Activated naive CD8-positive, alpha-beta T cell treated with anti-CD3 and anti-CD28 coated beads, Interleukin-2, amount 50 U/mL, for 24 hours (primary cell): ENCODE measurements at regions not wholly inside any gene's neighbourhood (a gene's known extent, or its start where the extent isn't known, plus 50 kb on each side); places are given as distances from the start of the nearest gene placed in this dataset.
A peak's percentile ranks its signal among the peaks of the same experiment; 100 is the strongest.
"Not testable (repeated sequence)": the region's sequence is repeated elsewhere in the genome, so short reads cannot be mapped to it uniquely, and the experiment has no call there.

ENCODE experiments used
- ATAC-seq: fragments of 150-1000 bp; cut with Tn5 transposase; one replicate; pipeline ENCODE4 v1.10.0; 2021
- DNase-seq: peaks from one replicate; pipeline ENCODE4 v3.0.0; 2021
- H3K27ac Mint-ChIP-seq: one replicate; pipeline ENCODE4 v1.8.0; 2021; ENCODE audit warnings: mild to moderate bottlenecking, mixed read lengths
- H3K27me3 Mint-ChIP-seq: one replicate; pipeline ENCODE4 v1.8.0; 2021; ENCODE audit warnings: mixed read lengths
- H3K36me3 Mint-ChIP-seq: one replicate; pipeline ENCODE4 v1.8.0; 2021; ENCODE audit warnings: low read depth, mixed read lengths
- H3K4me1 Mint-ChIP-seq: one replicate; pipeline ENCODE4 v1.8.0; 2021; ENCODE audit warnings: mixed read lengths
- H3K4me3 Mint-ChIP-seq: one replicate; pipeline ENCODE4 v1.8.0; 2021; ENCODE audit warnings: mild to moderate bottlenecking, moderate library complexity, mixed read lengths
- H3K9me3 Mint-ChIP-seq: one replicate; pipeline ENCODE4 v1.8.0; 2021; ENCODE audit warnings: mixed read lengths

DNA sequence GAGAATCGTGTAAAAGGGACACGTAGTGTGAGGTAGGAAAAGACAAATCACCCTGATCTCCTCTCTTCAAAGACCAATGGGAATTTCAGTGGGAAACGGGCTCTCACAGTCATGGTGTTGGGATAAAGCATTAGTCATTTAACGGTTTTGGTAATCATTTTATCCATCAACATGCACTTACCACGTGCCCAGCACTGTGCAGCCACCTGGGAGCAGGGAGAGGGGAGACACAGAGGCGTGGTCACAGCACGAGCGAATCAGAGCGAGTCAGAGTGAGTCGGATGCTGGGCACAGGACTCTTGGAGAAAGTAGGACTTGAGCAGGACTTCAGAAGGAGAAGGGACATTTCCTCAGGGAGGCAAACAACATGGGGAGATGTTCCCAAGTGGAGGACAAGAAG, 130.8 kb downstream of the MINAR1 start:
- H3K27me3 Mint-ChIP-seq: peaks cover 21% of the 10 kb centered on the region
- peaks cover 10% of the 10 kb centered on the region for H3K9me3 Mint-ChIP-seq
- H3K36me3 Mint-ChIP-seq: no peaks in the 10 kb centered on the region
- no peak overlapping the region for H3K4me3 Mint-ChIP-seq
- DNase-seq (no peak), ATAC-seq (no peak)
- H3K4me1 Mint-ChIP-seq: no peaks in the 10 kb centered on the region
- no peak overlapping the region for H3K27ac Mint-ChIP-seq

DNA sequence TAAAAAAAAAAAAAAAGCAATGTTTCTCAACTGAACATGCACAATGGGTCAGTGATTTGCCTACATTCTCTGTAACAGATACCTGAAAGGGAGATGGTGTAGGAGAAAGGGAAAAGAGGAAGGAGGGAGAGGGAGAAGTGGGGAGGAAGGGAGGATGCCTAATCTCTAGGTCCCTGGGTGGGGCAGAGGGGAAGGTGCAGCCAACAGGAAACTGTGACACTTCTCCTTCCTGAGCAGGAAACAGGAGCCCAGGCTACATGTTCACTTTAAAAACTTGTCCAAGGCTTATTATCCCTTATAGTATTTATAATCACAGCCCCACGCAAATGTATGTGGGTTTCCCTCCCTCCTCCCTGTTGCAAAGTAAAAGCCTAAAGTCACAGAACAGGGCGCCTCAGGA, 137.9 kb downstream of the MINAR1 start:
- no peaks in the 10 kb centered on the region for H3K9me3 Mint-ChIP-seq
- peaks cover 7% of the 10 kb centered on the region for H3K27me3 Mint-ChIP-seq
- no peaks in the 10 kb centered on the region for H3K4me1 Mint-ChIP-seq
- no peak for DNase-seq
- no peak overlapping the region for H3K4me3 Mint-ChIP-seq
- no peak overlapping the region for H3K27ac Mint-ChIP-seq
- H3K36me3 Mint-ChIP-seq: no peaks in the 10 kb centered on the region
- no peak for ATAC-seq

DNA sequence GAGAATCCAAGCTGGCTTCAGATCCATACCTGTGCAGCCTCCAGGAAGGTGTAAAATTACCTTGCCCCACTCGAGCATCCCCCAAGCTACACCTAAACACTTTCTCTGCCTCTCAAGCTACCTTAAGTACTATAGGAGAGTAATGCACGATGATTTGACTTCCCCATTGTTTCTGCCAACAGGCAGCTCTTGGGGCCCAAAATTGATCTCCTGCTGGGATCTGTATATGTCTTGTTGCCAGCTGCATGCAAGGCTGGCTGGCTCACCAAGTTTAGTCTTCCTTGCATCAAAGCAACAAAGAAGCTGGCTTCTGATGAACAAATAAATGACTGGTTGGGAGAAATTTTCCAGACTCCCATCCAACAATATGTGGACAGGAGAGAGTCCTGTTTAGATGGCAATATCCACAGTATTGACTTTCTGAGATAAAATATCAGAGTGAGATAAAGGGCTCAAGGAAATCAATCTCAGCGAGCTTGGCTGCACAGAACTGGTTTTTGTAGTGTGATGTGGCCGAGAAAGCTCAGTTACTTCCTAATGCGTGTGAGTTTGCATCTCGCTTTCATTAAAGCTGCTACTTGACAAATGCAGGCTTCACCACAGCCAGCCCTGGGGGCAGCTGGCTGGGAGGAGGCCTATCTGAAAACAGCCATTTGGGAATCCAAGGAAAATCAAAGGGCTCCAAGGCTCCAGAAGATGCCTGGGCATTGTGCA, 140.7 kb downstream of the MINAR1 start:
- Mint-ChIP-seq H3K4me3 (no peak overlapping the region), H3K27me3 (peaks cover 7% of the 10 kb centered on the region), H3K36me3 (no peaks in the 10 kb centered on the region), H3K27ac (no peak overlapping the region), H3K4me1 (no peaks in the 10 kb centered on the region), H3K9me3 (no peaks in the 10 kb centered on the region)
- no peak for ATAC-seq
- DNase-seq: no peak

DNA sequence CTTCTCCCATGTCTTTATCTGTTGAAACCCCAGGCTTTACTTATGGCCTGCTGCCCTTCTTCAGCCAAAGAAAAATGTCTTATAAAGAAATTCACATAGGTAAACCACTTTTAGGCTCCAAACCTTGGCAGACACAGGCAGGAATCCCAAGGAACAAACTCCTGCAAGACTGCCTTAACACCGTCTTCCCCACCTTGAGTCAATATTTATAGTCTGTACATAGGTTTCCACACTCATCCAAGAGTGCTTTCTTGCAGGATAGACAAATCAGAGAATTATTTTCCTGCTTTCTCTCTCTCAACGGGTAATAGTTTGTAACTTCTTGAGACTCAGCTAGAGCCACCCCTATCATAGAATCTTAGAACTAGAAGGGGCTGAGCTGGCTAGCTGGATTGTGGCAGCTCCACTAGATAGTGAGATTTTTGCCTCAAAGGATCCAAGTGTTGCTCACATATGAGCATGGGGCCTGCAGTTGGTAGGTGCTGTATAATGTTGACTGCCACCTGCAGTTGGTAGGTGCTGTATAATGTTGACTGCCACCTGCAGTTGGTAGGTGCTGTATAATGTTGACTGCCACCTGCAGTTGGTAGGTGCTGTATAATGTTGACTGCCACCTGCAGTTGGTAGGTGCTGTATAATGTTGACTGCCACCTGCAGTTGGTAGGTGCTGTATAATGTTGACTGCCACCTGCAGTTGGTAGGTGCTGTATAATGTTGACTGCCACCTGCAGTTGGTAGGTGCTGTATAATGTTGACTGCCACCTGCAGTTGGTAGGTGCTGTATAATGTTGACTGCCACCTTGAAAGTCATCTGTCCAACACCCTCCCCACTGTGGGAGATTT, 142.5 kb downstream of the MINAR1 start:
- H3K4me1 Mint-ChIP-seq, H3K27me3 Mint-ChIP-seq, H3K4me3 Mint-ChIP-seq, H3K27ac Mint-ChIP-seq, H3K36me3 Mint-ChIP-seq, DNase-seq, ATAC-seq, H3K9me3 Mint-ChIP-seq: not testable (repeated sequence)

DNA sequence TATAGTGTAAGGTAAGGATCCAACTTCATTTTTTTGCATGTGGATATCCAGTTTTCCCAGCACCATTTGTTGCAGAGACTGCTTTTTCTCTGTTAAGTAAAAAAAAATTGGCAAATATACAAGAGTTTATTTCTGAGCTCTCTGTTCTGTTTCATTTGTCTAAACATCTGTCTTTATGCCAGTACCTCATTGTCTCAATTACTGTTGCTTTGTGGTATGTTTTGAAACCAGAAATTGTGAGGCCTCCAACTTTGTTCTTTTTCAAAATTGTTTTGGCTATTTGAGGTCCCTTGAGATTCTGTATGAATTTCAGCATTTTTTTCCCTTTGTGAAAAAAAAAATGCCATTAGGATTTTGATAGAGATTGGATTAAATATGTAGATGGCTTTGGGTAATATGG, 150.5 kb downstream of the MINAR1 start:
- no peaks in the 10 kb centered on the region for H3K36me3 Mint-ChIP-seq
- DNase-seq (no peak), ATAC-seq (no peak)
- H3K9me3 Mint-ChIP-seq: no peaks in the 10 kb centered on the region
- H3K4me3 Mint-ChIP-seq: no peak overlapping the region
- no peak overlapping the region for H3K27ac Mint-ChIP-seq
- H3K27me3 Mint-ChIP-seq: peaks cover 22% of the 10 kb centered on the region
- H3K4me1 Mint-ChIP-seq: no peaks in the 10 kb centered on the region

DNA sequence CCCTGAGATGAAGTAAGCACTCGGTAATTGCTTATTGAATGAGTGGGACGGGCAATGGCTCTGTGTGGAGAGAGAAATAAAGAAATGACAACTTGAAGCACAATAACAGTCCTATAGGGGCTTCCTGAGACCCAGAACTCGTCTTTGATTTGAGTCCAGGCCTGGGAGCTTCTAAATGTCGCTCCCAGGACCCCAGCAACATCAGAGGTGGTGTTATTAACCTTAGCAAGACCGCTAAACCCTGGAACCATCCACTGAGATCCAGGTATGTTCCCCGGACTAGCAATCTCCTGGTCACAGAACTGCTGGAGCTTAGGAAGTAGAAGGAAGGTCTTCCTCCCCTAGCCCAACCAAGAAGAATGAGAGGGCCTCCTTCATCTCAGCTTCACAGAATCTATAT, 160.0 kb downstream of the MINAR1 start:
- no peak overlapping the region for H3K4me3 Mint-ChIP-seq
- H3K4me1 Mint-ChIP-seq: no peaks in the 10 kb centered on the region
- H3K9me3 Mint-ChIP-seq: no peaks in the 10 kb centered on the region
- no peak for ATAC-seq
- DNase-seq: no peak
- peaks cover 15% of the 10 kb centered on the region for H3K27me3 Mint-ChIP-seq
- no peak overlapping the region for H3K27ac Mint-ChIP-seq
- H3K36me3 Mint-ChIP-seq: no peaks in the 10 kb centered on the region

DNA sequence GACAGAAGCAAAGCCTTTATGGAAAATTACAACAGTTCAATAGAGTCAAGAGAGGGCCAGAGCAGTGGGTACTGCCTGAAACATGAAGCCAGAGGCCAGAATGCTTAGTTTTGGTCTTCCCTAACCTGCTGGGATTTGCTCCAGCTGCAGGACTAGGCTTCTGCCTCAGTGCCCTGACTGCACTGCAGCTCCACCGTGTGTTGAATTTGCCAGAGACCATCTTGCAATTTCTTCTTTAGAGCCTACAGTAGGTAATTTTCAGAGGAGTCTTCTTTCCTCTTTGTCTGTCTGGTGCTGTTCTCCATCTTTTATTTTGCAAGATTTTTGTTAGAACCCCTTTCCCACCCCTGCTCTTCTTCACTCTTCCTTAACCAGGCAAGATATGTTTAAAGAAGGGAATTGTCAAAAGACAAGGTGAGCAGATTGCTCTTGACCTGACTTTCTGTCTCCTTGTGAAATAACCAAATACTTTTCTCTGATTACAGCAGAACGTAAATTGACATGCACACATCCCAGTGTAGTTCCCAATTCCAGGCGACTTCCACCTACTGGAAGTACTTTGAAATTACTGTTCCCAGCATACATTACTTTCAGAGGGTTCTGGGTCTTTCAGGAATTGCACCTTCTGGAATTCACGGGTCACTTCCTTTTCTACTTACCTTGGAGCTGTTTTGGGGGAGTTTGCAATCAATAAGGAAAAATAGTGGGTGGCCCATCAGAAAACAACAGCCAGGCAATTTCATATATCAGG, 161.2 kb downstream of the MINAR1 start:
- Mint-ChIP-seq H3K4me1 (no peaks in the 10 kb centered on the region), H3K9me3 (no peaks in the 10 kb centered on the region), H3K36me3 (no peaks in the 10 kb centered on the region), H3K27me3 (peaks cover 19% of the 10 kb centered on the region), H3K27ac (no peak overlapping the region), H3K4me3 (no peak overlapping the region)
- DNase-seq (no peak), ATAC-seq (no peak)

DNA sequence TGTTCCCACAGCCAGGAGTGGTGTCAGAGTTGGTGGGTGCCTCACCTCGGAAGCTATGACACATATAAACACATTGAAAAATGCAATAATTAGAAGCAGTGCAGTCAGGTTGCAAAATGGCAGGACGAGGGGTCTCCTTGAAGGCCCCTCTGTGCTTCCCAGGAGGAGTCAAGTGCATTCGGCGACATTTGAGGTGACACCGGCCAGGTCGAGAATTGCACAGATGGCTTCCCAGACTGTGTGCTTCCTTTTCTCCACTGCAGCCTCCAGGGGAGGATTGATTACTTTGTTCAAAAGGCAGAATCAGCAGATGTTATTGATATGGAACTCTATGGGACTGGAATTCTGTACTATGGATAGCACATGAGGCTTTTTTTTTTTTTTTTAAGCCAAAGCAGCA, 163.2 kb downstream of the MINAR1 start:
- Mint-ChIP-seq H3K4me3 (no peak overlapping the region), H3K27ac (no peak overlapping the region), H3K9me3 (no peaks in the 10 kb centered on the region), H3K27me3 (peaks cover 17% of the 10 kb centered on the region), H3K4me1 (no peaks in the 10 kb centered on the region), H3K36me3 (no peaks in the 10 kb centered on the region)
- DNase-seq (no peak), ATAC-seq (no peak)

DNA sequence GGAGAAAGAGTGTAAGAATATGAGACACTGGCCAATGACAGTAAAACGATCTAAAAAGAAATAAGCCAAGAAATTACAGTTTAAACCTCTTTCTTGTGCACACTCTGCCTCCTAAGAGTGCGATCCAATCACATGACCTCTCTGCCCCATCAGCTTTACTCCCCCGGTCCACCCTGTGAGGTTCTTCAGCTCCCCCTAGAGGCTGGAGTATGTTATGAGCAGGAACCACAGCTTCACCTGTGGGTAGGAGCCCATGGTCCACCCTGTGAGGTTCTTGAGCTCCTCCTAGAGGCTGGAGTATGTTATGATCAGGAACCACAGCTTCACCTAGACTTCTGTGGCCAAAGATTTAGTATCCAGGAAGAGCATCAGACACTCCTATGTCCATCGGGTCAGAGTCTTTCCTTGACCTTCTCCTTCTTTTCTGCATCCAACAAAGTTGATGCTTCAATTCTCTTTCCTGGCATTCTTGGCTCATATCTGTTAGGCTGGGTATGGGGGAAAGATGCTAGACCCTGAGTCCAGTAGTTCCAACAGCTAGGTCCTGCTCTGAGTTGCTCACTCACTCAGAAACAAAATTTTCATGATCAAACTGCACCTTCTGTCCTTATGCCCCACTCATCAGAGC, 164.0 kb downstream of the MINAR1 start:
- ATAC-seq (peak; percentile 99), DNase-seq (peak; percentile 39)
- Mint-ChIP-seq H3K4me1 (no peaks in the 10 kb centered on the region), H3K36me3 (no peaks in the 10 kb centered on the region), H3K27me3 (peaks cover 17% of the 10 kb centered on the region), H3K27ac (no peak overlapping the region), H3K9me3 (no peaks in the 10 kb centered on the region), H3K4me3 (no peak overlapping the region)

DNA sequence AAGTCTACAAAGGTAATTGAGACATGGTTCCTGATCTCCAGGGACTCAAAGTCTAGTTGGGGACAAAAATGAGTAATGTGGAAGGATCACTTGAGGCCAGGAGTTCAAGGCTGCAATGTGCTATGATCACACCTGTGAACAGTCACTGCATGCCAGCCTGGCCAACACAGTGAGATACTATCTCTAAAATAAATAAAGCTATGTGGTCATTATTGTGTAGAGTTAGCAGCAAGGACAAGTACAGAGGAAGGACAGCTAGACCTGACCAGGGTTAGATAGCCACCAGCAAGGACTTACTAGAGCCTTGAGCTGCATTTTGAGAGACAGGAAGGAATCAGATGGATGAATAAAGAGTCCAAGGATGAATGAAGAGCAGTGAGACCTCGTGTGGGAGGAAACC, 166.5 kb downstream of the MINAR1 start:
- H3K36me3 Mint-ChIP-seq: no peaks in the 10 kb centered on the region
- peaks cover 14% of the 10 kb centered on the region for H3K27me3 Mint-ChIP-seq
- ATAC-seq: no peak
- no peak overlapping the region for H3K4me3 Mint-ChIP-seq
- H3K27ac Mint-ChIP-seq: no peak overlapping the region
- no peak for DNase-seq
- H3K9me3 Mint-ChIP-seq: no peaks in the 10 kb centered on the region
- no peaks in the 10 kb centered on the region for H3K4me1 Mint-ChIP-seq

DNA sequence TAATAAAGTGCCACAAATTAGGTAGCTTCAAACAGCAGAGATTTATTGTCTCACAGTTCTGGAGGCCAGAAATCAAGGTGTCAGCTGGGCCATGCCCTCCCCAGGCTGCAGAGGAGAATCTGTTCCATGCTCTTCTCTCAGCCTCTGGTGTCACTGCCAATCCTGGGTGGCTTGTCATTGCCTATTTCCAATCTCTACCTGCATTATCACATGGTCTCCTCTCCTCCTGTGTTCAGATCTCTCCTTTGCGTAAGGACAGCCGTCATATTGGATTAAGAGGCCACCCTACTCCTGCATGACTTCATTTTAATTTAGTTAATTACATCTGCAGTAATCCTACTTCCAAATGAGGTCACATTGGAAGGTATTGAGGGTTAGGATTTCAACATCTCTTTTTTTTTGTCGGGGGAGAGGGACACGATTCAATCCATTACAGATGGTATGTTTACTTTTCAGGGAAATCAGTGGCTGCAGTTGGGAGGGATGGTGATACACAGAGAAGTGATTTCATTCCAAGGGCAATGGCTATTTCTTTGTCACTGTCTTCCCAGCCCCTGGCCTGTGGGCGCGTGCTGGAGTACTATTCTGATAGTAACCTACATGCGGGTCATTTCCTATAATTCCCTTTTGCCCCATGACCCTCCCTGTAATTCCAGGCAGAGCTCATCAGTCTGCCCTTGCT, 169.4 kb downstream of the MINAR1 start:
- Mint-ChIP-seq H3K4me1 (no peaks in the 10 kb centered on the region), H3K4me3 (no peak overlapping the region), H3K27ac (no peak overlapping the region), H3K9me3 (no peaks in the 10 kb centered on the region), H3K27me3 (peaks cover 15% of the 10 kb centered on the region), H3K36me3 (no peaks in the 10 kb centered on the region)
- no peak for DNase-seq
- no peak for ATAC-seq

DNA sequence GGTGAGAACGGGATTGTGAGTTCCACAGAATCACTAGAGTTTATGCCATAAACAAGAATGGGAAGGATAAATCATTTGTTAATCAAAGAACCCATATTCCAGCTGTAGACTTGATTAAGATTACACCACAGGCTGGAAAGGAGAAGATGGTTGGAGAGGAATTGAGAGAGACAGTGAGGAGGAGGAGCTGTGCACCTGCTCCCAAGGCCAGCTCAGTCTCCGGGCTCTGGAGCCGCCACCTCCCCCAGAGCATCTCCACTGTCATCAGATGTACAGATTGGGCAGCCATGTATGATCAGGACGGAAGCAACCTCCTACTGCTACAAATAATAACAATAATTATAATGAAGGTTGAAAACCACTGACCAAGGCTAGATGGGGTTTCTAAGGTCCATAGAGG, 170.0 kb downstream of the MINAR1 start:
- Mint-ChIP-seq H3K27ac (no peak overlapping the region), H3K9me3 (no peaks in the 10 kb centered on the region), H3K4me3 (no peak overlapping the region), H3K36me3 (no peaks in the 10 kb centered on the region), H3K4me1 (no peaks in the 10 kb centered on the region), H3K27me3 (peaks cover 14% of the 10 kb centered on the region)
- ATAC-seq (no peak), DNase-seq (no peak)

DNA sequence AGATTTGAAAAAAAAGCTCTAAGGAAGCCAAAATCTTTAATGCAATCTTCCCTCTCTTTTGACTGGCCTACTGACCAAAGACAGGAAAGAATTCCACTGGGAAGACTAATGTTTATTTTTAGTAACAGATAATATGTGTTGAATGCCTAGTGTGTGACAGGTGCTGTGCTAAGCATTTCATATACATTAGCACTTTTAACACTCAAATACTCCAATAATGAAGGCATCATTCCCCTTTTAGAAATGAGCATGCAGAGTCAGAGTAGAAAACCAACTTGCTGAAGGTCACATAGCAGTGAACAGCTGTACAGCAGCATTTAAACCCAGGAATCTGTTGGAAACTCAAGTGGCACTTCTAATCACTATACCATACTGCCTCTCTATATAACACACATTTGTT, 170.6 kb downstream of the MINAR1 start:
- no peak overlapping the region for H3K27ac Mint-ChIP-seq
- no peaks in the 10 kb centered on the region for H3K9me3 Mint-ChIP-seq
- no peak for ATAC-seq
- H3K4me1 Mint-ChIP-seq: no peaks in the 10 kb centered on the region
- H3K36me3 Mint-ChIP-seq: no peaks in the 10 kb centered on the region
- peaks cover 17% of the 10 kb centered on the region for H3K27me3 Mint-ChIP-seq
- no peak overlapping the region for H3K4me3 Mint-ChIP-seq
- no peak for DNase-seq

DNA sequence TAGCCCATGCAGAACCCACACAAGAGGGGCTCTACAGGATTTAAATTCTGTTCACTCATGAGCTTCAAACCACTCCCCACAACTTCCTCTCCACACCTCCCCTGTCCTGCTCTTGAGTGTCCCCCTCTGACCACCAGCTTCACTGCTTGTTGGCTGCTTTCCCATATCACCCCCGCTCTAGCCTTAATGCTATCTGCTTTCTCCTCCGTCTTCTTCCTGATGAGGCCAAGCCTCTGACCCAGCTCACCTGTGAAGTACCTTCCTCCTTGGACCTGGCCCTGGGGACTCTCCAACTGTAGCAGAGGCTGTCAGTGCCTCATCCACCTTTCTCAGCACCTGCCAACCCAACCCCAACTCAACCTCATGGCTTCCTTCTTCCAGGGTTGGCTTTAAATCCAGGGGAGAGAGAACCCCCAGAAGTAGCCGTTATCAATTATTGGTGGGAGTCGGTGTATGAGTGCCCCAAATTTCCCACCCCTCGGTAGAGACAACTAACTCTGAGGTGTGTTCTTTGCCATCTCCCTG, 174.8 kb downstream of the MINAR1 start:
- Mint-ChIP-seq H3K27me3 (peaks cover 14% of the 10 kb centered on the region), H3K4me3 (no peak overlapping the region), H3K9me3 (no peaks in the 10 kb centered on the region), H3K36me3 (no peaks in the 10 kb centered on the region), H3K27ac (no peak overlapping the region), H3K4me1 (no peaks in the 10 kb centered on the region)
- ATAC-seq: no peak
- no peak for DNase-seq
